ENCODE measurements at regions not wholly inside any gene's neighbourhood (a gene's known extent, or its start where the extent isn't known, plus 50 kb on each side); places are given as distances from the start of the nearest gene placed in this dataset.

- no peak for TF ChIP-seq CTCF (IDR thresholded peaks at IDR 0.05; ENCODE audit: extremely low read depth in 1 of 2, insufficient read depth in 1 of 2, low read depth in 1 of 2, low read length in 2 of 2)
- TF ChIP-seq POLR2A (IDR thresholded peaks at IDR 0.05; ENCODE audit: low read depth, low read length), result no peak
- no peak for TF ChIP-seq JUN (IDR thresholded peaks at IDR 0.05; ENCODE audit: borderline replicate concordance, insufficient read depth, insufficient read length, low read depth)
Measured at GRCh38 chr5:5838493-5838892, 416.0 kb downstream of the ICE1 start.
